Hindlimb muscle (tissue), 1 donor: ENCODE measurements at regions not wholly inside any gene's neighbourhood (a gene's known extent, or its start where the extent isn't known, plus 50 kb on each side); places are given as distances from the start of the nearest gene placed in this dataset.

Source experiments
- DNase-seq: peaks from one replicate; pipeline ENCODE4 v3.0.0-alpha.2; 2013

- DNase-seq, result no peak
Measured at GRCh38 chr4:163969291-163969690, 474.8 kb downstream of the TMA16 start.

GRCh38 chr4:163976588-163976987 is 482.1 kb downstream of the TMA16 start:
- DNase-seq, result no peak

GRCh38 chr4:163988391-163988790 is 493.9 kb downstream of the TMA16 start:
- no peak for DNase-seq

- no peak for DNase-seq
Measured at GRCh38 chr4:163988865-163989264, 494.4 kb downstream of the TMA16 start.

- DNase-seq, result peak; percentile 35
Measured at GRCh38 chr4:163991298-163991865, 496.9 kb downstream of the TMA16 start.

GRCh38 chr4:164009435-164009834 is 514.9 kb downstream of the TMA16 start:
- DNase-seq, result no peak

GRCh38 chr4:164011791-164012190 is 517.3 kb downstream of the TMA16 start:
- DNase-seq, result no peak

GRCh38 chr4:164012396-164013027 is 518.0 kb downstream of the TMA16 start:
- DNase-seq, result peak; percentile 23

- DNase-seq, result no peak
Measured at GRCh38 chr4:164021947-164022346, 527.5 kb downstream of the TMA16 start.

GRCh38 chr4:164023214-164023613 is 528.7 kb downstream of the TMA16 start:
- no peak for DNase-seq

GRCh38 chr4:164027805-164028204 is 533.3 kb downstream of the TMA16 start:
- no peak for DNase-seq

- DNase-seq, result no peak
Measured at GRCh38 chr4:164039482-164039881, 545.0 kb downstream of the TMA16 start.

GRCh38 chr4:164056426-164057142 is 562.1 kb downstream of the TMA16 start:
- no peak for DNase-seq

- peak; percentile 20 for DNase-seq
Measured at GRCh38 chr4:164058776-164059445, 564.4 kb downstream of the TMA16 start.

- peak; percentile 5 for DNase-seq
Measured at GRCh38 chr4:164060456-164060855, 566.0 kb downstream of the TMA16 start.

GRCh38 chr4:164068392-164068791 is 573.9 kb downstream of the TMA16 start:
- no peak for DNase-seq

- DNase-seq, result no peak
Measured at GRCh38 chr4:164070625-164071024, 576.1 kb downstream of the TMA16 start.

GRCh38 chr4:164081371-164081770 is 586.9 kb downstream of the TMA16 start:
- no peak for DNase-seq

GRCh38 chr4:164081801-164082200 is 587.3 kb downstream of the TMA16 start:
- DNase-seq, result no peak

GRCh38 chr4:164087733-164088132 is 593.2 kb downstream of the TMA16 start:
- no peak for DNase-seq

GRCh38 chr4:164095313-164096110 is 601.0 kb downstream of the TMA16 start:
- DNase-seq, result no peak

- DNase-seq, result no peak
Measured at GRCh38 chr4:164096766-164097518, 602.5 kb downstream of the TMA16 start.
